HG03520 (cell line): ENCODE measurements at regions not wholly inside any gene's neighbourhood (a gene's known extent, or its start where the extent isn't known, plus 50 kb on each side); places are given as distances from the start of the nearest gene placed in this dataset.

Source experiments
- ATAC-seq: cut with Tn5 transposase; IDR thresholded peaks from one replicate; pipeline ENCODE4 v1.9.1; 2021; ENCODE audit warnings: mild to moderate bottlenecking, moderate library complexity; ENCODE audit not compliant: unreplicated experiment

GRCh38 chr9:129476821-129477611 is 143.9 kb downstream of the C9orf50 start:
- no peak for ATAC-seq

GRCh38 chr9:129474740-129475404 is 146.0 kb downstream of the C9orf50 start:
- ATAC-seq, result no peak

- ATAC-seq, result no peak
Measured at GRCh38 chr9:129473523-129474244, 147.2 kb downstream of the C9orf50 start.

GRCh38 chr9:129472651-129473102 is 148.2 kb downstream of the C9orf50 start:
- ATAC-seq, result no peak

GRCh38 chr9:129471201-129472019 is 149.5 kb downstream of the C9orf50 start:
- ATAC-seq, result no peak

DNA sequence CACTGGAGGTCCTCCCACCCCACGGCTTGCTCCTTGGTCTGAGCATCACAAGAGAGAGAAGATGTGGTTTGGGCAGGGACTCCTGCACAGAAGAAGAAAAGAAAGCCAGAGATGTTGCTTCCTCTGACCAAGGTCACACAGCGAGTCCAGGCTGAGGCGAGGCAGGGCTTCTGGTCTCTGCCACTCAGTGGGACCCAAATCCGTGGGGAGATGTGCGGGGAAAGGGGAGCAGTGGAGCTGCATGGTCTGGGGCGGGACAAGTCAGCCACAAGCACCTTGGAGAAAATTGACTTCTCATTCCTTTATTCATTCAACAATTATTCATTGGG is 150.9 kb downstream of the C9orf50 start:
- ATAC-seq, result no peak

- no peak for ATAC-seq
Measured at GRCh38 chr9:129469188-129469987, 151.5 kb downstream of the C9orf50 start.

- ATAC-seq, result no peak
Measured at GRCh38 chr9:129467739-129468666, 152.9 kb downstream of the C9orf50 start.

- ATAC-seq, result no peak
Measured at GRCh38 chr9:129467004-129467588, 153.8 kb downstream of the C9orf50 start.

DNA sequence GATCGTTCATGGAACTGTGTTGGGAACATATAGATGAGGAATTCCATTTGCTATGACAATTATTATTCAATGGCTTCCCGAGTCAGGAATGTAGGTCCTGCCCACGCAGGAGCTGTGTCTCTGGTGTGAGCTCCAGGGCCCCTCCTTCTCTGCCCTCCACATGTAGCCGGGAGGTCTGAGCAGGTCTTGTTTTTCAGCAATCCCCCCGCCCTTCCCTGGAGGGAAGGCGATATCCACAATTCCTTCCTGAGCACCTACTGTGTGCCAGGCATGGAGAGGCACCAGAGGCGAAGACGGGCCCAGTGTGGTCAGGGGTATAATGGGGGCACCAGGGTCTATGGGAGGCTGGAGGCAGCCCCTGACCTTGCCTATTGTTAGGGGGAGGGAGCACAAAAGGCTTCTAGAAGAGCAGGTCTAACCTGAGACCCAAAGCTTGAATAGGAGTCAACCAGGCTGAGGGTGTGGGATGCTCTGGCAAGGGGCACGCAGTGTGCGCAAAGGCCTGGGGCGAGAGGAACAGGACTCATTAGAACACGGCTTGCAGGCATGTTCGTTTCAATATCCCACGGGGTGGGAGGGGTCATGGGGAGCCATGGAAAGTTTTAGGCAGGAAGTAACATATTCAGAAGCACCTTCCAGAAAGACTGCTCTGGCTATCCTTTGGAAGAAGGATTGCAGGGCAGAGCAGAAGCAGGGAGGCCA is 154.9 kb downstream of the C9orf50 start:
- no peak for ATAC-seq

DNA sequence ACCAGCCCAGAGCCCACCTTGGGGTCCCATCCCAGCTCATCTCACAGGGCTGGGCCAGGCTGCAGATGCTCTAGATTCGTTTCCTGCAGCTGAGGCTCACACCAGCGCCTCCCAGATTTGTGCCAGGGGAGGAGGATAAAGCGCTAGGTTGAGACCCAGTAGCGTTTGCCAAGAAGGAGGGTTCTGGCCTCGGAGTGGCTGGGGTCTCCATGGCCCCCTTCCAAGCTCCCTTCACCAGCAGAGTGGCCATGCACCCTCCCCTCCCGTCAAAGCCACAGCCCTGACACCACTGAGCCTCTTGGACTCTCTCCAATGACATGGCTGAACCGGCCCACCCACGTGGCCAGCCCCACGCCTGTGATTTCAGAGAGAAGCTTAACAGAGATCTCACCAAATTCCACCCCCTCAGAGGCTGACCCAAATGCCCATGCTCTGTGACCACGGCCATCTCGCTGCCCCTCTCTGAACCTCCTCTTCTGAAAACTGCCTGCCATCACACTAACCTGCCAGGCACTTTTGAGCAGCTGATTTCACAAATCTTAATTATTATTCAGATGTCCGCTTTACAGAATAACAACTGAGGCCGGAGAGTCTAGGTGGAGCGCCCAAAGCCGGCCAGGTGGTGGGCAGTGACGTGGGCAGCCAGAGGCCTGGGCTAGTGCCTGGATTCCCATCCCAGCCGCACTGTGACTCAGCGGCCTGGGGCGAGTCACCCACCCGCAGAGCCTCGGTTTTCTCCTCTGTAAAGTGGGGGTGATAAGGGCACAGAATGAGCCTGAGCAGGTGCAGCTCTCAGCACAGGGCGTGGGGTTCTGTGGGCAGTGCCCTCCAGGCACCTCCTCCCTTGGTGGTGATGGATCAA is 155.7 kb downstream of the C9orf50 start:
- no peak for ATAC-seq

DNA sequence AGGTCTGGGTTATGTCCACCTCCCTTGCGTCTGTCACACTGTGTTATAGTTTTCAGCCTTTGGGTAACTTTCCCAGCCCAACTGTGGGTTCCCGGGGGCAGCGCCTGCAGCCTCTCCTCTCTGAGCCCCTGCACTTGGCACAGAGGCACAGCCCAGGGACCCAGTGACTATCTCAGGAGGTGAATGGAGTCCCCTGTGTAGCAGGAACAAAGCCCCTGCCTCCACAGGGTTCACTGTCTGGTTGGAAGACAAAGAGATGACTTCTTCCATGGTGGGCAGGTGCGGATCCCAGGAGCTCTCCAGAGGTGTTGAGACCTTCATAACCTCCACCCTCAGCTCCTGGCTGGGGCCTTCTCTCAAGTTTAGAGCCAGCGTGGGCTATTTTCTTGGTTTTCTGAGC is 156.9 kb downstream of the C9orf50 start:
- no peak for ATAC-seq

- ATAC-seq, result no peak
Measured at GRCh38 chr9:129463477-129463876, 157.4 kb downstream of the C9orf50 start.

- ATAC-seq, result no peak
Measured at GRCh38 chr9:129462360-129462759, 158.5 kb downstream of the C9orf50 start.

DNA sequence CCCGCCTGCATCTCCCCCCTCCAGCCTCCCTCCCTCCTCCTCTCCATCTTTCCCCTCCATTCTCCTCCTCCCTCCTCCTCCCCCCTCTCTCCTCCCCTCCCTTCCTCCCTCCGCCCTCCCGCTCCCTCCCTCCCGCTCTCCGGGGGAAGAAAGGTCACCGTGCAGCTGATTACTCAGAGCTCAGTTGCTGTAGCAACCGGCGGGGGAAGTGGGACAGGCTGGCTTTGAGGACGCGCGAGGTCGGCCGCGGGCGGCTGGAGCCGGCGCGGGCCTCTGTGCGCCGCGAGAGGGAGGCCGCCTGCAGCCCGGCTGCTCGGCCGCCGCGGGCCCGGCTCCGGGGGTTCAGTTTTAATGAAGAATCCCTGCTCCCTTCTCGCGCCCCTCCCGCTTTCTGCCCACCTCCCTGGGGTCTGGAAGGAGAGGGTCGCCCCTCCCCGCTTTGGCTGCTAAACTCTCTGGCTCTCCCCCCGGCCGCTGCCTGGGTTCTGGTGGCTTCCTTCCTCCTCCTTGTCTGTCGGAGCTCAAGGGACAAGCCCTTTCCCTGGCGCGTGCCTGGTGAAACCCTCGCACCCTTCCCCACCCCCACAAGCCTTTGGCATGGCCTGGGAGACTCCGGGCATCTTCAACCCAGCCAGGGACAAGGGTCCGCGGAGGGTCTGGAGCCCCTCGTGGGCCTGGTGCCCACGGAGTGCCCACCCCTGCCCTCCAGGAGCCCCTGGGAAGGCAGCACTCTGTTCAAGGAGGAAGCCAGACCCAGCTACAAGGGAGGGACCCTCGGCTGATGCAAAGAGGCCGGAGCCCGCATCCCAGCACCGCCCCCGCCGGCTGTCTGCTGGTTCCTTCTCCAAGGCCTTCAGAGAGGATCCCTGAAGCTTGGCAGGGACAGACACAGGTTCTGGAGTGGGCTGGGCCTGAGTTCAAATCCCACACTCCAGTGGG is 160.3 kb downstream of the C9orf50 start:
- peak; percentile 61 for ATAC-seq
